H9 (cell line): ENCODE measurements at regions not wholly inside any gene's neighbourhood (a gene's known extent, or its start where the extent isn't known, plus 50 kb on each side); places are given as distances from the start of the nearest gene placed in this dataset.

Experiments
- DNase-seq: peaks from one replicate; pipeline ENCODE4 v3.0.0-alpha.2; 2017
- H2AFZ ChIP-seq: one replicate; pipeline ENCODE4 v1.6.1; 2013; ENCODE audit warnings: mild to moderate bottlenecking, low read length, control low read depth, moderate library complexity
- H2AK5ac ChIP-seq: 2 replicates; pipeline ENCODE4 v1.6.1; 2013; ENCODE audit warnings: low read length, control low read depth, mixed read lengths; ENCODE audit not compliant: insufficient read length
- H2BK120ac ChIP-seq: one replicate; pipeline ENCODE4 v1.6.1; 2013; ENCODE audit warnings: low read depth, mild to moderate bottlenecking, low read length, control low read depth, inconsistent platforms; ENCODE audit not compliant: poor library complexity, severe bottlenecking
- H2BK12ac ChIP-seq: 2 replicates; pipeline ENCODE4 v1.6.1; 2013; ENCODE audit warnings: low read length, control low read depth, mixed read lengths, low read depth; ENCODE audit not compliant: insufficient read length
- H2BK15ac ChIP-seq: 2 replicates; pipeline ENCODE4 v1.6.1; 2013; ENCODE audit warnings: low read depth, low read length, control low read depth
- H2BK20ac ChIP-seq: one replicate; pipeline ENCODE4 v1.6.1; 2013; ENCODE audit warnings: low read depth, mild to moderate bottlenecking, low read length, control low read depth, inconsistent platforms; ENCODE audit not compliant: poor library complexity, severe bottlenecking
- H2BK5ac ChIP-seq: 2 replicates; pipeline ENCODE4 v1.6.1; 2013; ENCODE audit warnings: low read length, control low read depth, mixed read lengths; ENCODE audit not compliant: insufficient read length
- H3K14ac ChIP-seq: 2 replicates; pipeline ENCODE4 v1.6.1; 2013; ENCODE audit warnings: low read length, control low read depth; ENCODE audit not compliant: insufficient read depth
- H3K18ac ChIP-seq: 2 replicates; pipeline ENCODE4 v1.6.1; 2013; ENCODE audit warnings: low read depth, mild to moderate bottlenecking, mixed read lengths, low read length, control low read depth; ENCODE audit not compliant: insufficient read length
- H3K23ac ChIP-seq: 2 replicates; pipeline ENCODE4 v1.6.1; 2013; ENCODE audit warnings: low read length, control low read depth, mixed read lengths, low read depth; ENCODE audit not compliant: insufficient read length
- H3K23me2 ChIP-seq: 2 replicates; pipeline ENCODE4 v1.6.1; 2013; ENCODE audit warnings: low read depth, mild to moderate bottlenecking, mixed read lengths, low read length, control low read depth; ENCODE audit not compliant: insufficient read length, poor library complexity, severe bottlenecking
- H3K27ac ChIP-seq: 2 replicates; pipeline ENCODE4 v1.5.1; 2013; ENCODE audit warnings: low read length, control low read depth, mixed read lengths, low read depth; ENCODE audit not compliant: insufficient read length
- H3K27me3 ChIP-seq: 2 replicates; pipeline ENCODE4 v1.6.1; 2013; ENCODE audit warnings: low read length, control low read depth, inconsistent platforms; ENCODE audit not compliant: insufficient read depth
- H3K4ac ChIP-seq: 2 replicates; pipeline ENCODE4 v1.6.1; 2013; ENCODE audit warnings: low read depth, mild to moderate bottlenecking, control low read depth, inconsistent platforms, low read length, moderate library complexity
- H3K4me1 ChIP-seq: 2 replicates; pipeline ENCODE4 v1.6.1; 2013; ENCODE audit warnings: low read length, control low read depth, inconsistent platforms; ENCODE audit not compliant: insufficient read depth
- H3K4me2 ChIP-seq: 2 replicates; pipeline ENCODE4 v1.6.1; 2013; ENCODE audit warnings: low read length, control low read depth, mixed read lengths; ENCODE audit not compliant: insufficient read length, insufficient read depth
- H3K56ac ChIP-seq: 2 replicates; pipeline ENCODE4 v1.6.1; 2013; ENCODE audit warnings: low read depth, mild to moderate bottlenecking, mixed read lengths, low read length, control low read depth; ENCODE audit not compliant: insufficient read length
- H3K79me1 ChIP-seq: 2 replicates; pipeline ENCODE4 v1.6.1; 2013; ENCODE audit warnings: low read depth, mild to moderate bottlenecking, moderate library complexity, low read length, control low read depth, inconsistent platforms; ENCODE audit not compliant: insufficient read depth, poor library complexity, severe bottlenecking
- H3K79me2 ChIP-seq: 2 replicates; pipeline ENCODE4 v1.6.1; 2013; ENCODE audit warnings: low read length, control low read depth, inconsistent platforms; ENCODE audit not compliant: insufficient read depth
- H3K9ac ChIP-seq: 2 replicates; pipeline ENCODE4 v1.6.1; 2013; ENCODE audit warnings: low read length, control low read depth, mixed read lengths; ENCODE audit not compliant: insufficient read length; ENCODE audit errors: extremely low read depth
- H3K9me3 ChIP-seq: one replicate; pipeline ENCODE4 v1.6.1; 2013; ENCODE audit warnings: low read depth, low read length, inconsistent platforms; ENCODE audit not compliant: control insufficient read depth
- H3T11ph ChIP-seq: one replicate; pipeline ENCODE4 v1.6.1; 2013; ENCODE audit warnings: mild to moderate bottlenecking, low read length, control low read depth, inconsistent platforms
- H4K20me1 ChIP-seq: one replicate; pipeline ENCODE4 v1.6.1; 2013; ENCODE audit not compliant: control insufficient read depth, insufficient read length, insufficient read depth
- H4K5ac ChIP-seq: 2 replicates; pipeline ENCODE4 v1.6.1; 2013; ENCODE audit warnings: low read depth, mild to moderate bottlenecking, mixed read lengths, low read length, control low read depth; ENCODE audit not compliant: insufficient read length
- H4K8ac ChIP-seq: replicated peaks from 2 replicates; pipeline ENCODE4 v1.6.1; 2013; ENCODE audit warnings: low read length, control low read depth, mixed read lengths, low read depth; ENCODE audit not compliant: insufficient read length
- H4K91ac ChIP-seq: 2 replicates; pipeline ENCODE4 v1.6.1; 2013; ENCODE audit warnings: low read depth, mild to moderate bottlenecking, moderate library complexity, mixed read lengths, low read length, control low read depth; ENCODE audit not compliant: insufficient read length
- H3K27ac Mint-ChIP-seq, 3 experiments: 2 replicates in 2 of 3; 3 replicates in 1 of 3; pipeline ENCODE4 v1.8.0; 2020 to 2021; ENCODE audit warnings: mixed read lengths in 3 of 3, mild to moderate bottlenecking in 1 of 3, moderate library complexity in 1 of 3
- H3K27me3 Mint-ChIP-seq: 2 replicates; pipeline ENCODE4 v1.8.0; 2021; ENCODE audit warnings: low read depth, mild to moderate bottlenecking, moderate library complexity, mixed read lengths
- H3K36me3 Mint-ChIP-seq, 3 experiments: 2 replicates in 2 of 3; 3 replicates in 1 of 3; pipeline ENCODE4 v1.8.0; 2020 to 2021; ENCODE audit warnings: low read depth in 3 of 3, mixed read lengths in 3 of 3; ENCODE audit not compliant: insufficient read depth in 1 of 3
- H3K4me1 Mint-ChIP-seq, 2 experiments: 2 replicates each; pipeline ENCODE4 v1.8.0; 2020; ENCODE audit warnings: mixed read lengths in 2 of 2
- H3K4me3 Mint-ChIP-seq, 2 experiments: 2 replicates in 1 of 2; 3 replicates in 1 of 2; pipeline ENCODE4 v1.8.0; 2020 to 2021; ENCODE audit warnings: mild to moderate bottlenecking in 2 of 2, mixed read lengths in 2 of 2, moderate library complexity in 1 of 2
- H3K9me3 Mint-ChIP-seq, 2 experiments: 2 replicates in 1 of 2; 3 replicates in 1 of 2; pipeline ENCODE4 v1.8.0; 2020; ENCODE audit warnings: mild to moderate bottlenecking in 2 of 2, mixed read lengths in 2 of 2, moderate library complexity in 1 of 2
- CTCF ChIP-seq: fragments of 200-600 bp; sonication (generic); conservative IDR thresholded peaks from 3 replicates; pipeline ENCODE4 v1.8.0; 2021; ENCODE audit warnings: antibody characterized with exemption, mild to moderate bottlenecking
- WGBS: extraction: QIAGEN DNeasy Blood & Tissue Kit; methylation state at CpG from one replicate; pipeline ENCODE4 v1.1.7; 2013; ENCODE audit warnings: missing lambda C conversion rate, low lambda C conversion rate, mixed read lengths; ENCODE audit not compliant: insufficient read length; ENCODE audit errors: extremely low coverage; 5-methylcytosine and 5-hydroxymethylcytosine counted together

DNA sequence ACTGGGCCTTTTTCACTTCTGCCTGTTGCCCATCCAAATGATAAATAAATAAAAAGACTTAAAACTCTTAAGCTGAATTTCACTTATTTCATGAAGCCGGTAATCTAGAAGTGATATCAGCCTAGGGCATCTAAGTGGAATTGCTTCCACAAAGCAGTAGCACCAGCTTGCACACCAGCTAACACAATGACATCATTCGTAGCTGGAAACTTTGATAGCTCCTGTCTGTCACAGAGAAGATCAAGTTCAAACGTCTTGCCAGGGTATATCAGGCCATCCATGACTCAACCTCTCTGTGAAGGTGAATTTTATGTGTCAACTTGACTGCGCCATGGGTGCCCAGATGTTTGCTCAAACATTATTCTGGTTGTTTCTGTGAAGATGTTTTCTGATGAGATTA is 161.7 kb upstream of the MYT1L start:
- no peak overlapping the region for H2BK12ac ChIP-seq
- H3K4me2 ChIP-seq = no peak overlapping the region
- H3K9me3 ChIP-seq = no peaks in the 10 kb centered on the region
- H4K91ac ChIP-seq = no peak overlapping the region
- no peak overlapping the region for H3K4ac ChIP-seq
- H3K27me3 ChIP-seq = no peaks in the 10 kb centered on the region
- no peak overlapping the region for H4K8ac ChIP-seq
- no peak overlapping the region for H4K5ac ChIP-seq
- no peak overlapping the region for H2AFZ ChIP-seq
- H2BK15ac ChIP-seq = no peak overlapping the region
- H2AK5ac ChIP-seq = no peak overlapping the region
- H2BK5ac ChIP-seq = no peak overlapping the region
- no peaks in the 10 kb centered on the region for H3K79me2 ChIP-seq
- H3K4me1 Mint-ChIP-seq = no peaks in the 10 kb centered on the region
- no peaks in the 10 kb centered on the region for H3K79me1 ChIP-seq
- H3K36me3 Mint-ChIP-seq = no peaks in the 10 kb centered on the region; a peak in 1 of 7 replicates
- H3K27me3 Mint-ChIP-seq = peaks cover 2% of the 10 kb centered on the region; the same call in 1 of the 2 replicates
- no peak for TF ChIP-seq CTCF
- H3K56ac ChIP-seq = no peak overlapping the region
- no peaks in the 10 kb centered on the region for H3K23me2 ChIP-seq
- H3K4me1 ChIP-seq = no peaks in the 10 kb centered on the region
- no peak overlapping the region for H3T11ph ChIP-seq
- H3K27ac ChIP-seq = no peak overlapping the region
- H3K14ac ChIP-seq = no peak overlapping the region
- no CpG with 5 or more reads among the region's 4 CpGs for WGBS
- H4K20me1 ChIP-seq = no peaks in the 10 kb centered on the region
- no peak overlapping the region for H3K18ac ChIP-seq
- no peak overlapping the region for H2BK120ac ChIP-seq
- no peaks in the 10 kb centered on the region for H3K9me3 Mint-ChIP-seq
- no peak overlapping the region for H3K27ac Mint-ChIP-seq
- no peak overlapping the region for H2BK20ac ChIP-seq
- no peak for DNase-seq
- no peak overlapping the region for H3K4me3 Mint-ChIP-seq
- H3K9ac ChIP-seq = no peak overlapping the region
- H3K23ac ChIP-seq = no peak overlapping the region
